Mesendoderm (in vitro differentiated cells): ENCODE measurements at regions not wholly inside any gene's neighbourhood (a gene's known extent, or its start where the extent isn't known, plus 50 kb on each side); places are given as distances from the start of the nearest gene placed in this dataset.
"Not testable (repeated sequence)": the region's sequence is repeated elsewhere in the genome, so short reads cannot be mapped to it uniquely, and the experiment has no call there.

Source experiments
- DNase-seq: peaks from one replicate; pipeline ENCODE4 v3.0.0; 2013
- H2AK5ac ChIP-seq: 2 replicates; pipeline ENCODE4 v1.6.1; 2013; ENCODE audit warnings: low read length, inconsistent platforms
- H2BK120ac ChIP-seq: 2 replicates; pipeline ENCODE4 v1.6.1; 2013; ENCODE audit warnings: low read depth, mild to moderate bottlenecking, low read length, moderate library complexity, mixed read lengths
- H2BK15ac ChIP-seq: replicated peaks from 2 replicates; pipeline ENCODE4 v1.6.1; 2013; ENCODE audit warnings: low read depth, mild to moderate bottlenecking, moderate library complexity
- H2BK5ac ChIP-seq: 2 replicates; pipeline ENCODE4 v1.6.1; 2013; ENCODE audit warnings: low read length, inconsistent platforms
- H3K18ac ChIP-seq: 2 replicates; pipeline ENCODE4 v1.6.1; 2013; ENCODE audit warnings: mild to moderate bottlenecking, low read length, mixed read lengths
- H3K23ac ChIP-seq: one replicate; pipeline ENCODE4 v1.6.1; 2013; ENCODE audit warnings: low read length
- H3K27ac ChIP-seq: 2 replicates; pipeline ENCODE4 v1.5.1; 2013; ENCODE audit warnings: low read depth, mild to moderate bottlenecking, inconsistent platforms, low read length, moderate library complexity
- H3K27me3 ChIP-seq: 2 replicates; pipeline ENCODE4 v1.6.1; 2013; ENCODE audit warnings: low read length, control low read depth, mild to moderate bottlenecking, inconsistent platforms; ENCODE audit not compliant: insufficient read depth, poor library complexity
- H3K36me3 ChIP-seq: 2 replicates; pipeline ENCODE4 v1.6.1; 2013; ENCODE audit warnings: low read length, inconsistent platforms; ENCODE audit not compliant: control insufficient read depth, insufficient read depth
- H3K4ac ChIP-seq: one replicate; pipeline ENCODE4 v1.6.1; 2013; ENCODE audit warnings: low read depth, mild to moderate bottlenecking, low read length, moderate library complexity
- H3K4me1 ChIP-seq: 2 replicates; pipeline ENCODE4 v1.6.1; 2013; ENCODE audit warnings: low read depth, low read length, inconsistent platforms; ENCODE audit not compliant: control insufficient read depth
- H3K4me2 ChIP-seq: 2 replicates; pipeline ENCODE4 v1.6.1; 2013; ENCODE audit warnings: low read length
- H3K4me3 ChIP-seq: 2 replicates; pipeline ENCODE4 v1.5.1; 2013; ENCODE audit warnings: mild to moderate bottlenecking, low read length
- H3K56ac ChIP-seq: one replicate; pipeline ENCODE4 v1.6.1; 2013; ENCODE audit warnings: low read length
- H3K79me1 ChIP-seq: 2 replicates; pipeline ENCODE4 v1.6.1; 2013; ENCODE audit warnings: low read length, inconsistent platforms
- H3K79me2 ChIP-seq: 2 replicates; pipeline ENCODE4 v1.6.1; 2013; ENCODE audit warnings: mild to moderate bottlenecking, low read length; ENCODE audit not compliant: control insufficient read depth, insufficient read depth
- H3K9ac ChIP-seq: 2 replicates; pipeline ENCODE4 v1.6.1; 2013; ENCODE audit warnings: low read length, inconsistent platforms
- H4K5ac ChIP-seq: one replicate; pipeline ENCODE4 v1.6.1; 2013; ENCODE audit warnings: low read length
- H4K8ac ChIP-seq: one replicate; pipeline ENCODE4 v1.6.1; 2013; ENCODE audit warnings: low read depth, mild to moderate bottlenecking, control low read depth, low read length, moderate library complexity
- WGBS: extraction: QIAGEN DNeasy Blood & Tissue Kit; methylation state at CpG from one replicate; pipeline ENCODE4 v1.1.7; 2013; ENCODE audit warnings: low lambda C conversion rate, missing lambda C conversion rate; ENCODE audit not compliant: insufficient coverage; ENCODE audit errors: extremely low coverage; 5-methylcytosine and 5-hydroxymethylcytosine counted together

GRCh38 chr3:106103383-106103782 lies 234.6 kb upstream of the CBLB start:
- H4K5ac ChIP-seq, result no peak overlapping the region
- no peak overlapping the region for H3K18ac ChIP-seq
- H3K27ac ChIP-seq, result no peak overlapping the region
- no peak overlapping the region for H2BK120ac ChIP-seq
- H2BK5ac ChIP-seq, result no peak overlapping the region
- H3K9ac ChIP-seq, result no peak overlapping the region
- no peaks in the 10 kb centered on the region for H3K27me3 ChIP-seq
- no peak overlapping the region for H4K8ac ChIP-seq
- no peak overlapping the region for H2AK5ac ChIP-seq
- H3K4me3 ChIP-seq, result no peak overlapping the region
- H3K4ac ChIP-seq, result no peak overlapping the region
- no peaks in the 10 kb centered on the region for H3K4me1 ChIP-seq
- no peaks in the 10 kb centered on the region for H3K79me2 ChIP-seq
- no peak overlapping the region for H2BK15ac ChIP-seq
- DNase-seq, result no peak
- no peaks in the 10 kb centered on the region for H3K36me3 ChIP-seq
- H3K4me2 ChIP-seq, result no peak overlapping the region
- H3K23ac ChIP-seq, result no peak overlapping the region
- no peaks in the 10 kb centered on the region for H3K79me1 ChIP-seq
- H3K56ac ChIP-seq, result no peak overlapping the region
- no CpG with 5 or more reads among the region's 2 CpGs for WGBS

- no peaks in the 10 kb centered on the region for H3K36me3 ChIP-seq
- no peak overlapping the region for H3K23ac ChIP-seq
- no peak overlapping the region for H4K5ac ChIP-seq
- no peak overlapping the region for H3K18ac ChIP-seq
- no peak overlapping the region for H2BK15ac ChIP-seq
- no peaks in the 10 kb centered on the region for H3K27me3 ChIP-seq
- no peak for DNase-seq
- no peaks in the 10 kb centered on the region for H3K4me1 ChIP-seq
- no peaks in the 10 kb centered on the region for H3K79me2 ChIP-seq
- H3K4me3 ChIP-seq, result no peak overlapping the region
- no peaks in the 10 kb centered on the region for H3K79me1 ChIP-seq
- no peak overlapping the region for H3K4ac ChIP-seq
- no peak overlapping the region for H2AK5ac ChIP-seq
- H3K27ac ChIP-seq, result no peak overlapping the region
- H4K8ac ChIP-seq, result no peak overlapping the region
- H3K4me2 ChIP-seq, result no peak overlapping the region
- H2BK120ac ChIP-seq, result no peak overlapping the region
- WGBS, result no CpG with 5 or more reads among the region's 4 CpGs
- no peak overlapping the region for H2BK5ac ChIP-seq
- H3K9ac ChIP-seq, result no peak overlapping the region
- no peak overlapping the region for H3K56ac ChIP-seq
These were observed 235.3 kb upstream of the CBLB start for GRCh38 chr3:106104078-106104477.

GRCh38 chr3:106108925-106109324 lies 240.1 kb upstream of the CBLB start:
- no peaks in the 10 kb centered on the region for H3K79me2 ChIP-seq
- no peak overlapping the region for H3K27ac ChIP-seq
- H3K18ac ChIP-seq, result no peak overlapping the region
- H3K9ac ChIP-seq, result no peak overlapping the region
- no peak overlapping the region for H3K56ac ChIP-seq
- no peak overlapping the region for H3K23ac ChIP-seq
- no peak overlapping the region for H2BK5ac ChIP-seq
- H3K4ac ChIP-seq, result no peak overlapping the region
- H3K4me1 ChIP-seq, result no peaks in the 10 kb centered on the region
- H3K36me3 ChIP-seq, result no peaks in the 10 kb centered on the region
- no peak overlapping the region for H2AK5ac ChIP-seq
- H3K79me1 ChIP-seq, result no peaks in the 10 kb centered on the region
- H3K4me2 ChIP-seq, result no peak overlapping the region
- DNase-seq, result no peak
- no CpG with 5 or more reads among the region's 2 CpGs for WGBS
- no peak overlapping the region for H4K5ac ChIP-seq
- H4K8ac ChIP-seq, result no peak overlapping the region
- no peak overlapping the region for H2BK15ac ChIP-seq
- no peak overlapping the region for H3K4me3 ChIP-seq
- no peak overlapping the region for H2BK120ac ChIP-seq
- H3K27me3 ChIP-seq, result no peaks in the 10 kb centered on the region

GRCh38 chr3:106112561-106112960 lies 243.7 kb upstream of the CBLB start:
- H3K4me1 ChIP-seq, H3K36me3 ChIP-seq, H2BK120ac ChIP-seq, H3K4me3 ChIP-seq, H3K56ac ChIP-seq, DNase-seq, H3K27me3 ChIP-seq, H3K4ac ChIP-seq, H3K79me2 ChIP-seq, H3K79me1 ChIP-seq, H3K4me2 ChIP-seq, H4K5ac ChIP-seq, H2BK5ac ChIP-seq, H3K18ac ChIP-seq, H2AK5ac ChIP-seq, H3K27ac ChIP-seq, H2BK15ac ChIP-seq, H4K8ac ChIP-seq, H3K9ac ChIP-seq, H3K23ac ChIP-seq: not testable (repeated sequence)
- no CpG with 5 or more reads among the region's 26 CpGs for WGBS

GRCh38 chr3:106113747-106114146 lies 244.9 kb upstream of the CBLB start:
- no peaks in the 10 kb centered on the region for H3K27me3 ChIP-seq
- no peak overlapping the region for H4K5ac ChIP-seq
- H3K18ac ChIP-seq, result no peak overlapping the region
- no peak overlapping the region for H2BK5ac ChIP-seq
- no peak overlapping the region for H3K4ac ChIP-seq
- H2AK5ac ChIP-seq, result no peak overlapping the region
- no peak overlapping the region for H3K23ac ChIP-seq
- no peaks in the 10 kb centered on the region for H3K36me3 ChIP-seq
- no peak overlapping the region for H2BK120ac ChIP-seq
- no peak for DNase-seq
- no peak overlapping the region for H3K56ac ChIP-seq
- H2BK15ac ChIP-seq, result no peak overlapping the region
- H3K4me1 ChIP-seq, result no peaks in the 10 kb centered on the region
- no peaks in the 10 kb centered on the region for H3K79me1 ChIP-seq
- no peaks in the 10 kb centered on the region for H3K79me2 ChIP-seq
- no peak overlapping the region for H3K27ac ChIP-seq
- no peak overlapping the region for H4K8ac ChIP-seq
- no CpG with 5 or more reads among the region's 1 CpG for WGBS
- no peak overlapping the region for H3K4me2 ChIP-seq
- H3K4me3 ChIP-seq, result no peak overlapping the region
- no peak overlapping the region for H3K9ac ChIP-seq

GRCh38 chr3:106114220-106114619 lies 245.4 kb upstream of the CBLB start:
- no peak overlapping the region for H2AK5ac ChIP-seq
- H3K9ac ChIP-seq, result no peak overlapping the region
- H2BK15ac ChIP-seq, result no peak overlapping the region
- no peak overlapping the region for H4K5ac ChIP-seq
- H3K79me2 ChIP-seq, result no peaks in the 10 kb centered on the region
- H3K4me2 ChIP-seq, result no peak overlapping the region
- DNase-seq, result no peak
- no peak overlapping the region for H2BK120ac ChIP-seq
- H3K18ac ChIP-seq, result no peak overlapping the region
- no peak overlapping the region for H3K4me3 ChIP-seq
- H3K36me3 ChIP-seq, result no peaks in the 10 kb centered on the region
- no peak overlapping the region for H3K56ac ChIP-seq
- no peak overlapping the region for H3K27ac ChIP-seq
- no peak overlapping the region for H3K4ac ChIP-seq
- H2BK5ac ChIP-seq, result no peak overlapping the region
- no peak overlapping the region for H3K23ac ChIP-seq
- no peak overlapping the region for H4K8ac ChIP-seq
- WGBS, result no CpG with 5 or more reads among the region's 1 CpG
- H3K79me1 ChIP-seq, result no peaks in the 10 kb centered on the region
- no peaks in the 10 kb centered on the region for H3K27me3 ChIP-seq
- no peaks in the 10 kb centered on the region for H3K4me1 ChIP-seq
